ENCODE measurements at regions not wholly inside any gene's neighbourhood (a gene's known extent, or its start where the extent isn't known, plus 50 kb on each side); places are given as distances from the start of the nearest gene placed in this dataset.

- Histone ChIP-seq H3K36me3 (peaks cover 16 to 21% of the 10 kb centered on the region in 2 donors), H3K27ac (no peak overlapping the region), H3K27me3 (no peaks in the 10 kb centered on the region), H3K4me3 (replicated peaks in 1 of 3) (no peak overlapping the region), H3K9me3 (no peaks in the 10 kb centered on the region), H3K4me1 (peaks cover 0 to 3% of the 10 kb centered on the region in 2 donors)
- TF ChIP-seq, protein P1, sequence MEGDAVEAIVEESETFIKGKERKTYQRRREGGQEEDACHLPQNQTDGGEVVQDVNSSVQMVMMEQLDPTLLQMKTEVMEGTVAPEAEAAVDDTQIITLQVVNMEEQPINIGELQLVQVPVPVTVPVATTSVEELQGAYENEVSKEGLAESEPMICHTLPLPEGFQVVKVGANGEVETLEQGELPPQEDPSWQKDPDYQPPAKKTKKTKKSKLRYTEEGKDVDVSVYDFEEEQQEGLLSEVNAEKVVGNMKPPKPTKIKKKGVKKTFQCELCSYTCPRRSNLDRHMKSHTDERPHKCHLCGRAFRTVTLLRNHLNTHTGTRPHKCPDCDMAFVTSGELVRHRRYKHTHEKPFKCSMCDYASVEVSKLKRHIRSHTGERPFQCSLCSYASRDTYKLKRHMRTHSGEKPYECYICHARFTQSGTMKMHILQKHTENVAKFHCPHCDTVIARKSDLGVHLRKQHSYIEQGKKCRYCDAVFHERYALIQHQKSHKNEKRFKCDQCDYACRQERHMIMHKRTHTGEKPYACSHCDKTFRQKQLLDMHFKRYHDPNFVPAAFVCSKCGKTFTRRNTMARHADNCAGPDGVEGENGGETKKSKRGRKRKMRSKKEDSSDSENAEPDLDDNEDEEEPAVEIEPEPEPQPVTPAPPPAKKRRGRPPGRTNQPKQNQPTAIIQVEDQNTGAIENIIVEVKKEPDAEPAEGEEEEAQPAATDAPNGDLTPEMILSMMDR (IDR thresholded peaks at IDR 0.05), result no peak
- TF ChIP-seq POLR2A (IDR thresholded peaks at IDR 0.05), result no peak
- DNase-seq, result no peak
- WGBS, 2 donors, result 60% methylated on average over 4 of the region's 8 CpGs; no CpG with 5 or more reads in 1 of the 2 donors
- intact Hi-C loops (cut with DNase I), result no loop called here
Observed at GRCh38 chr12:124433879-124434278, 133.5 kb downstream of the NCOR2 start.

- intact Hi-C loops (cut with DNase I), result no loop called here
- Histone ChIP-seq H3K36me3 (peaks cover 16 to 21% of the 10 kb centered on the region in 2 donors), H3K9me3 (no peaks in the 10 kb centered on the region), H3K27me3 (no peaks in the 10 kb centered on the region), H3K27ac (no peak overlapping the region), H3K4me1 (peaks cover 3 to 8% of the 10 kb centered on the region in 2 donors), H3K4me3 (replicated peaks in 1 of 3) (no peak overlapping the region)
- no peak for DNase-seq
- 70 to 90% methylated on average over 4 to 10 of the region's 22 CpGs for WGBS, 2 donors
- no peak for TF ChIP-seq POLR2A (IDR thresholded peaks at IDR 0.05)
- TF ChIP-seq, protein P1 (IDR thresholded peaks at IDR 0.05), result no peak
Observed at GRCh38 chr12:124433147-124433874, 134.1 kb downstream of the NCOR2 start.

- WGBS, 2 donors, result 75% methylated on average over 7 of the region's 8 CpGs; no CpG with 5 or more reads in 1 of the 2 donors
Observed at GRCh38 chr12:124432376-124432775, 135.0 kb downstream of the NCOR2 start.

DNA sequence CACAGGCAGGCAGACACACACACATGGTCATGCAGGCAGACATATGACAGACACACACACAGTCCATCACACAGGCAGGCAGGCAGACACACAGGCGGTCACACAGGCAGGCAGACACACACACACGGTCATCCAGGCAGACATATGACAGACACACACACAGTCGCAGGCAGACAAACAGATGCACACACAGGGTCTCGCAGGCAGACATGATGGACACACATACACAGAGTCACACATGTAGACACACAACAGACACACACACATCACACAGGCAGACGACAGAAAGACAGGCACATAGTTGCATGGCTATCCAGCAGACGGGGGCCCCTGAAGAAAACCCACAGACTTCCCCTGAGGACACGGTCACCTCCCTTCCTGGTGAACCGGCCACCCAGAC lies 135.4 kb downstream of the NCOR2 start:
- peaks cover 3 to 21% of the 10 kb centered on the region in 2 donors for H3K4me1 ChIP-seq
- WGBS, 2 donors, result 92 to 98% methylated on average over 5 to 7 of the region's 8 CpGs

More at GRCh38 chr12:124432376-124432775, 135.0 kb downstream of the NCOR2 start:
- TF ChIP-seq, protein P1 (IDR thresholded peaks at IDR 0.05), result no peak
- TF ChIP-seq POLR2A (IDR thresholded peaks at IDR 0.05), result no peak
- Histone ChIP-seq H3K9me3 (no peaks in the 10 kb centered on the region), H3K27ac (no peak overlapping the region), H3K27me3 (no peaks in the 10 kb centered on the region), H3K4me1 (peaks cover 3 to 17% of the 10 kb centered on the region in 2 donors), H3K36me3 (peaks cover 15 to 16% of the 10 kb centered on the region in 2 donors), H3K4me3 (replicated peaks in 1 of 3) (no peak overlapping the region)
- intact Hi-C loops (cut with DNase I), result no loop called here
- no peak for DNase-seq

DNA sequence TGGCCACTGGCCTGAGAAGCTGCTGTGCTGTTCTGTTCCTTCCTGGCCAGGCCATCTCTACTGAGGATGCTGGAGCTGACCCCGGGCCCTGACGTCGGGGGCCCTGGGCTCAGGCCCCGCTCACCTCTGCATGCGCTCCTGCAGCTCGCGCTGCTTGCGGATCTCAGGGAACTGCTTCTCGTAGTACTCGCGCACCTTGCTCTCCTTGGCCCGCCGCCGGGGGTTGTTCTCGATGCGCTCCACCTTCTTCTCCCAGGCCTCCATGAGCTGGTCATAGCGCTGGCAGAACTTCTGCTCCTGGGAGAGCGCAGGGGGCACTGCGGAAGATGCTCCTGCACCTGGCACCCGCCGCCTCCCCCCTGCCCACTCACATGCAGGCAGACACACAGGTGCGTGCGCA lies 135.6 kb downstream of the RFLNA start:
- Histone ChIP-seq H3K4me1 (peaks cover 3 to 27% of the 10 kb centered on the region in 2 donors), H3K27ac (no peak overlapping the region)

More for the DNA sequence above, 135.4 kb downstream of the NCOR2 start:
- H3K9me3 ChIP-seq, result no peaks in the 10 kb centered on the region
- no peak for TF ChIP-seq POLR2A (IDR thresholded peaks at IDR 0.05)
- TF ChIP-seq, protein P1 (IDR thresholded peaks at IDR 0.05), result no peak
- H3K27ac ChIP-seq, result no peak overlapping the region
- H3K27me3 ChIP-seq, result no peaks in the 10 kb centered on the region
- intact Hi-C loops (cut with DNase I), result no loop called here
- H3K36me3 ChIP-seq, result peaks cover 14 to 16% of the 10 kb centered on the region in 2 donors
- no peak overlapping the region for H3K4me3 ChIP-seq (replicated peaks in 1 of 3)
- DNase-seq, result no peak

More for the DNA sequence above, 135.6 kb downstream of the RFLNA start:
- Histone ChIP-seq H3K9me3 (no peaks in the 10 kb centered on the region), H3K36me3 (peaks cover 14 to 26% of the 10 kb centered on the region in 2 donors), H3K4me3 (replicated peaks in 1 of 3) (no peak overlapping the region), H3K27me3 (no peaks in the 10 kb centered on the region)
- TF ChIP-seq, protein P1 (IDR thresholded peaks at IDR 0.05), result no peak
- no peak for TF ChIP-seq POLR2A (IDR thresholded peaks at IDR 0.05)
- WGBS, 2 donors, result 95 to 97% methylated on average over 11 to 23 of the region's 23 CpGs
- no peak for DNase-seq
- intact Hi-C loops (cut with DNase I), result no loop called here

Measured in thyroid gland (tissue), 4 donors.